NT2/D1 (cell line): ENCODE measurements at regions not wholly inside any gene's neighbourhood (a gene's known extent, or its start where the extent isn't known, plus 50 kb on each side); places are given as distances from the start of the nearest gene placed in this dataset.

ENCODE experiments used
- SUZ12 ChIP-seq: IDR thresholded peaks from 2 replicates; pipeline ENCODE4 v1.6.1; 2011; ENCODE audit not compliant: insufficient read length, insufficient read depth; ENCODE audit errors: extremely low read depth
- YY1 ChIP-seq: IDR thresholded peaks from 2 replicates; pipeline ENCODE4 v1.6.1; 2011; ENCODE audit not compliant: insufficient read length, insufficient read depth
- ZNF274 ChIP-seq: IDR thresholded peaks from 2 replicates; pipeline ENCODE4 v1.6.1; 2011; ENCODE audit warnings: mild to moderate bottlenecking, low read depth, low read length

GRCh38 chr3:186452517-186452916, 90.5 kb upstream of the DGKG start:
- TF ChIP-seq ZNF274 (no peak), YY1 (no peak), SUZ12 (no peak)
